ENCODE measurements at regions not wholly inside any gene's neighbourhood (a gene's known extent, or its start where the extent isn't known, plus 50 kb on each side); places are given as distances from the start of the nearest gene placed in this dataset.
A peak's percentile ranks its signal among the peaks of the same experiment; 100 is the strongest.

DNA sequence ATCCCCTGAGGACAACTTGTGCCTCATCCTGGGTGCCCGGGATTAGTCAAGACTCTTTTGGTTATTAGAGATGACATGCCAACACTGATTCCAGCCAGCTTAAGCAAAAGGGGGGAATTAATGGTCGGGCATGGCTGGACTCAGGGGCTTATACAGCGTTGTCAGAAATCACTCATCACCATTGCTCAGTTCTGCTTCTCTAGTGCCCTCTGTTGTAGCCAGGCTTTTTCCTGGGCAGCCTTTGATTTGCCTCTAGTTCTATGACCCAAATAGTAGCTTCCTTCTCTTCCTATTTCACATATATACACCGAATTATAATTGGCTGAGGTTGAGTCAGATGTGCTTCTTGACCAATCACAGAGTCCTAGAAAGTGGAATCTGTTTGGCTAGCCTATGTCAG is 192.0 kb upstream of the HABP2 start:
- TF ChIP-seq POLR2AphosphoS5 (IDR thresholded peaks at IDR 0.05; ENCODE audit: low read depth) (no peak), CREB1 (CRISPR knock-in tag; IDR thresholded peaks at IDR 0.05; ENCODE audit: low read depth) (no peak), EZH2 (IDR thresholded peaks at IDR 0.05; ENCODE audit: low read depth, unreplicated experiment) (no peak), ZNF114 (CRISPR knock-in tag; IDR thresholded peaks at IDR 0.05) (no peak), EZH2phosphoT487 (IDR thresholded peaks at IDR 0.05; ENCODE audit: unreplicated experiment) (no peak), JUNB (IDR thresholded peaks at IDR 0.05; ENCODE audit: unreplicated experiment) (no peak), NANOG (IDR thresholded peaks at IDR 0.05; ENCODE audit: borderline replicate concordance) (no peak), STAT1 (IDR thresholded peaks at IDR 0.05; ENCODE audit: unreplicated experiment) (no peak), ZNF331 (CRISPR knock-in tag; IDR thresholded peaks at IDR 0.05; ENCODE audit: low read depth) (no peak)
- TF ChIP-seq, protein P1, sequence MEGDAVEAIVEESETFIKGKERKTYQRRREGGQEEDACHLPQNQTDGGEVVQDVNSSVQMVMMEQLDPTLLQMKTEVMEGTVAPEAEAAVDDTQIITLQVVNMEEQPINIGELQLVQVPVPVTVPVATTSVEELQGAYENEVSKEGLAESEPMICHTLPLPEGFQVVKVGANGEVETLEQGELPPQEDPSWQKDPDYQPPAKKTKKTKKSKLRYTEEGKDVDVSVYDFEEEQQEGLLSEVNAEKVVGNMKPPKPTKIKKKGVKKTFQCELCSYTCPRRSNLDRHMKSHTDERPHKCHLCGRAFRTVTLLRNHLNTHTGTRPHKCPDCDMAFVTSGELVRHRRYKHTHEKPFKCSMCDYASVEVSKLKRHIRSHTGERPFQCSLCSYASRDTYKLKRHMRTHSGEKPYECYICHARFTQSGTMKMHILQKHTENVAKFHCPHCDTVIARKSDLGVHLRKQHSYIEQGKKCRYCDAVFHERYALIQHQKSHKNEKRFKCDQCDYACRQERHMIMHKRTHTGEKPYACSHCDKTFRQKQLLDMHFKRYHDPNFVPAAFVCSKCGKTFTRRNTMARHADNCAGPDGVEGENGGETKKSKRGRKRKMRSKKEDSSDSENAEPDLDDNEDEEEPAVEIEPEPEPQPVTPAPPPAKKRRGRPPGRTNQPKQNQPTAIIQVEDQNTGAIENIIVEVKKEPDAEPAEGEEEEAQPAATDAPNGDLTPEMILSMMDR (conservative IDR thresholded peaks at IDR 0.05; ENCODE audit: low read depth in 2 of 2), result 0 out of 4 replicates have a peak, but pooled peaks of 1 of the 2 experiments have one; percentile 7
- TF ChIP-seq, protein P2, sequence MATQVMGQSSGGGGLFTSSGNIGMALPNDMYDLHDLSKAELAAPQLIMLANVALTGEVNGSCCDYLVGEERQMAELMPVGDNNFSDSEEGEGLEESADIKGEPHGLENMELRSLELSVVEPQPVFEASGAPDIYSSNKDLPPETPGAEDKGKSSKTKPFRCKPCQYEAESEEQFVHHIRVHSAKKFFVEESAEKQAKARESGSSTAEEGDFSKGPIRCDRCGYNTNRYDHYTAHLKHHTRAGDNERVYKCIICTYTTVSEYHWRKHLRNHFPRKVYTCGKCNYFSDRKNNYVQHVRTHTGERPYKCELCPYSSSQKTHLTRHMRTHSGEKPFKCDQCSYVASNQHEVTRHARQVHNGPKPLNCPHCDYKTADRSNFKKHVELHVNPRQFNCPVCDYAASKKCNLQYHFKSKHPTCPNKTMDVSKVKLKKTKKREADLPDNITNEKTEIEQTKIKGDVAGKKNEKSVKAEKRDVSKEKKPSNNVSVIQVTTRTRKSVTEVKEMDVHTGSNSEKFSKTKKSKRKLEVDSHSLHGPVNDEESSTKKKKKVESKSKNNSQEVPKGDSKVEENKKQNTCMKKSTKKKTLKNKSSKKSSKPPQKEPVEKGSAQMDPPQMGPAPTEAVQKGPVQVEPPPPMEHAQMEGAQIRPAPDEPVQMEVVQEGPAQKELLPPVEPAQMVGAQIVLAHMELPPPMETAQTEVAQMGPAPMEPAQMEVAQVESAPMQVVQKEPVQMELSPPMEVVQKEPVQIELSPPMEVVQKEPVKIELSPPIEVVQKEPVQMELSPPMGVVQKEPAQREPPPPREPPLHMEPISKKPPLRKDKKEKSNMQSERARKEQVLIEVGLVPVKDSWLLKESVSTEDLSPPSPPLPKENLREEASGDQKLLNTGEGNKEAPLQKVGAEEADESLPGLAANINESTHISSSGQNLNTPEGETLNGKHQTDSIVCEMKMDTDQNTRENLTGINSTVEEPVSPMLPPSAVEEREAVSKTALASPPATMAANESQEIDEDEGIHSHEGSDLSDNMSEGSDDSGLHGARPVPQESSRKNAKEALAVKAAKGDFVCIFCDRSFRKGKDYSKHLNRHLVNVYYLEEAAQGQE (IDR thresholded peaks at IDR 0.05; ENCODE audit: unreplicated experiment), result no peak
- TF ChIP-seq, protein P3, sequence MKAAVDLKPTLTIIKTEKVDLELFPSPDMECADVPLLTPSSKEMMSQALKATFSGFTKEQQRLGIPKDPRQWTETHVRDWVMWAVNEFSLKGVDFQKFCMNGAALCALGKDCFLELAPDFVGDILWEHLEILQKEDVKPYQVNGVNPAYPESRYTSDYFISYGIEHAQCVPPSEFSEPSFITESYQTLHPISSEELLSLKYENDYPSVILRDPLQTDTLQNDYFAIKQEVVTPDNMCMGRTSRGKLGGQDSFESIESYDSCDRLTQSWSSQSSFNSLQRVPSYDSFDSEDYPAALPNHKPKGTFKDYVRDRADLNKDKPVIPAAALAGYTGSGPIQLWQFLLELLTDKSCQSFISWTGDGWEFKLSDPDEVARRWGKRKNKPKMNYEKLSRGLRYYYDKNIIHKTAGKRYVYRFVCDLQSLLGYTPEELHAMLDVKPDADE (IDR thresholded peaks at IDR 0.05), result no peak
- TF ChIP-seq, protein P4, sequence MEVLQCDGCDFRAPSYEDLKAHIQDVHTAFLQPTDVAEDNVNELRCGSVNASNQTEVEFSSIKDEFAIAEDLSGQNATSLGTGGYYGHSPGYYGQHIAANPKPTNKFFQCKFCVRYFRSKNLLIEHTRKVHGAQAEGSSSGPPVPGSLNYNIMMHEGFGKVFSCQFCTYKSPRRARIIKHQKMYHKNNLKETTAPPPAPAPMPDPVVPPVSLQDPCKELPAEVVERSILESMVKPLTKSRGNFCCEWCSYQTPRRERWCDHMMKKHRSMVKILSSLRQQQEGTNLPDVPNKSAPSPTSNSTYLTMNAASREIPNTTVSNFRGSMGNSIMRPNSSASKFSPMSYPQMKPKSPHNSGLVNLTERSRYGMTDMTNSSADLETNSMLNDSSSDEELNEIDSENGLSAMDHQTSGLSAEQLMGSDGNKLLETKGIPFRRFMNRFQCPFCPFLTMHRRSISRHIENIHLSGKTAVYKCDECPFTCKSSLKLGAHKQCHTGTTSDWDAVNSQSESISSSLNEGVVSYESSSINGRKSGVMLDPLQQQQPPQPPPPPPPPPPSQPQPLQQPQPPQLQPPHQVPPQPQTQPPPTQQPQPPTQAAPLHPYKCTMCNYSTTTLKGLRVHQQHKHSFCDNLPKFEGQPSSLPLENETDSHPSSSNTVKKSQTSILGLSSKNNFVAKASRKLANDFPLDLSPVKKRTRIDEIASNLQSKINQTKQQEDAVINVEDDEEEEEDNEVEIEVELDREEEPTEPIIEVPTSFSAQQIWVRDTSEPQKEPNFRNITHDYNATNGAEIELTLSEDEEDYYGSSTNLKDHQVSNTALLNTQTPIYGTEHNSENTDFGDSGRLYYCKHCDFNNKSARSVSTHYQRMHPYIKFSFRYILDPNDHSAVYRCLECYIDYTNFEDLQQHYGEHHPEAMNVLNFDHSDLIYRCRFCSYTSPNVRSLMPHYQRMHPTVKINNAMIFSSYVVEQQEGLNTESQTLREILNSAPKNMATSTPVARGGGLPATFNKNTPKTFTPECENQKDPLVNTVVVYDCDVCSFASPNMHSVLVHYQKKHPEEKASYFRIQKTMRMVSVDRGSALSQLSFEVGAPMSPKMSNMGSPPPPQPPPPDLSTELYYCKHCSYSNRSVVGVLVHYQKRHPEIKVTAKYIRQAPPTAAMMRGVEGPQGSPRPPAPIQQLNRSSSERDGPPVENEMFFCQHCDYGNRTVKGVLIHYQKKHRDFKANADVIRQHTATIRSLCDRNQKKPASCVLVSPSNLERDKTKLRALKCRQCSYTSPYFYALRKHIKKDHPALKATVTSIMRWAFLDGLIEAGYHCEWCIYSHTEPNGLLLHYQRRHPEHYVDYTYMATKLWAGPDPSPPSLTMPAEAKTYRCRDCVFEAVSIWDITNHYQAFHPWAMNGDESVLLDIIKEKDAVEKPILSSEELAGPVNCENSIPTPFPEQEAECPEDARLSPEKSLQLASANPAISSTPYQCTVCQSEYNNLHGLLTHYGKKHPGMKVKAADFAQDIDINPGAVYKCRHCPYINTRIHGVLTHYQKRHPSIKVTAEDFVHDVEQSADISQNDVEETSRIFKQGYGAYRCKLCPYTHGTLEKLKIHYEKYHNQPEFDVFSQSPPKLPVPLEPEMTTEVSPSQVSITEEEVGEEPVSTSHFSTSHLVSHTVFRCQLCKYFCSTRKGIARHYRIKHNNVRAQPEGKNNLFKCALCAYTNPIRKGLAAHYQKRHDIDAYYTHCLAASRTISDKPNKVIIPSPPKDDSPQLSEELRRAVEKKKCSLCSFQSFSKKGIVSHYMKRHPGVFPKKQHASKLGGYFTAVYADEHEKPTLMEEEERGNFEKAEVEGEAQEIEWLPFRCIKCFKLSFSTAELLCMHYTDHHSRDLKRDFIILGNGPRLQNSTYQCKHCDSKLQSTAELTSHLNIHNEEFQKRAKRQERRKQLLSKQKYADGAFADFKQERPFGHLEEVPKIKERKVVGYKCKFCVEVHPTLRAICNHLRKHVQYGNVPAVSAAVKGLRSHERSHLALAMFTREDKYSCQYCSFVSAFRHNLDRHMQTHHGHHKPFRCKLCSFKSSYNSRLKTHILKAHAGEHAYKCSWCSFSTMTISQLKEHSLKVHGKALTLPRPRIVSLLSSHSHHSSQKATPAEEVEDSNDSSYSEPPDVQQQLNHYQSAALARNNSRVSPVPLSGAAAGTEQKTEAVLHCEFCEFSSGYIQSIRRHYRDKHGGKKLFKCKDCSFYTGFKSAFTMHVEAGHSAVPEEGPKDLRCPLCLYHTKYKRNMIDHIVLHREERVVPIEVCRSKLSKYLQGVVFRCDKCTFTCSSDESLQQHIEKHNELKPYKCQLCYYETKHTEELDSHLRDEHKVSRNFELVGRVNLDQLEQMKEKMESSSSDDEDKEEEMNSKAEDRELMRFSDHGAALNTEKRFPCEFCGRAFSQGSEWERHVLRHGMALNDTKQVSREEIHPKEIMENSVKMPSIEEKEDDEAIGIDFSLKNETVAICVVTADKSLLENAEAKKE (CRISPR knock-in tag; IDR thresholded peaks at IDR 0.05), result no peak
